Inflammatory macrophage treated with lipopolysaccharide for 4 hours (primary cell): ENCODE measurements at regions not wholly inside any gene's neighbourhood (a gene's known extent, or its start where the extent isn't known, plus 50 kb on each side); places are given as distances from the start of the nearest gene placed in this dataset.

Source experiments
- DNase-seq: peaks from one replicate; pipeline ENCODE4 v3.0.0-alpha.2; 2020

DNA sequence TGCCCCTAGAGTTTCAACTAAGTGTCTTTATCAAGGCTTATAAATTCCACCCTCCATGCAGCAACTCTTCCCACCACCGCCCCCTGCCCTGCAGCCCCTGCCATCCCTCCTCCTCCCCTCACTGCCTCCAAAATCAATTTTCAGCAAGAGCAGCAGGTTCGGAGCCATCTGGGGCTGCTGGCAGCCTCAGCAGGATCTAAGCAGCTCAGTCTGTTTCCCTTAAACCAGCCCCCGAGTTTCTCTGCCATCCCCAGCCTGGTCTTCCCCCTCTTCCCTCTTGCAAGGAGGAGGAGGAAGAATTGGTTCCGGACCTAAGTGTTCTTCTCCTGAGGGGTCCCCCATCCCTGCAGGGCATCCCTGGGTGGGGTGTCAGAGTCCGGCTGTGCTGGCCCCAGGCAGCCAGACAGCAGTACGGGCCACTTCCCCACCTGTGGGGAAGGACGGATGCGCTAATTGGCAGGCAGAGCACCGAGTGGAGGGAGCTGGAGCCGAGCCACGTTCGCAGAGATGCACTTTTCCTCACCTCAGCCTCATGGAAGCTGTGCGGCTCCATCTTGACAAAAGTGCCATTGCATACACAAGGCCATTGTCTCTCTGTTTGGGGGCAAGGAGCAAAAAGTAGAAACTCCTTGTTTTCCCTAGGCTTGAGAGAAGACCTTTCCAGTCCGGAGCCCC, 189.3 kb downstream of the KCNA5 start:
- no peak for DNase-seq

DNA sequence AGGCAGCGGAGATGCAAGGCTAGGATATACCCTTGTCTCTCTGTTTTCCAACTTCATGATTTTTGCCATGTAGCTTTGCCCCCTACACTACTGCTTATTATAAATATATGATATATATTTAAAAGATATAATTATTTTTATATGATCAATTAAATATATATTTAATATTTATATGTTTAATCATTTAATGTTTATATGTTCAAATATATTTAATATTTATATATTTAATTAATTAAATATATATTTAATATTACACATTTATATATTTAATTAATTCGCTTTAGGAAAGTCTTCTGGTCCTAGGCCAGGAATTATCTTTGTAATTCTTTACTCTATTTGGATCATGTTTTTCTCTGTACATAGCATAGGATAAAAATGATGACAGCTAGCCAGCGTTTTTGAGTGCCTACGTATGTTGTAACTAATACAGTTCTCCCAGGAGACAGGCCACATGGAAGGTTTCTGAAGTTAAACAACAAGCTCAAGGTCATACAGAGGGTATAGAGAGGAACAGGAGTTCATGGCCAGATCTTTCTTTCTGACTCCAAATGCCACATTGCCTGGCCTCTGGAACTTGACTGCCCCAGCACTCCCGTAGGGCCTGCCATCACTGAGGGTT, 192.5 kb downstream of the KCNA5 start:
- no peak for DNase-seq

DNA sequence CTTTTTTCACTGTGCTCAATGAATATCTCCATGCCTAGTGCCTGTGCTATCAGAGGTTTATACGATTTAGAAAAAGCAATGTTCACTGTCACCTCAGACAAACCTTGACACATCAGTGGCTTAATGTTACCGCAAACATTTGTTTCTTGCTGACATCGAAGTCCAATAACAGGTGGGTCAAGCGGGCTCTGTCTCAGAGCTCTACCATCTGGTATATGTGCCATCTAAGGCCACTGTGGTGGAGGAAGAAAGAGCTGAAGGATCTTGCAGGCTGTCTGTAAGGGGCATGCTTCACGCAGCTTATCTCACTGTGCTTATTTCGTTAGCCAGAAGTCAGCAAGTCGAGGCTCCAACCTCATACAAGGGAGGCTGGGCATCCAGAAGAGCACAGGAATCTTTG, 189.5 kb upstream of the NTF3 start:
- no peak for DNase-seq

DNA sequence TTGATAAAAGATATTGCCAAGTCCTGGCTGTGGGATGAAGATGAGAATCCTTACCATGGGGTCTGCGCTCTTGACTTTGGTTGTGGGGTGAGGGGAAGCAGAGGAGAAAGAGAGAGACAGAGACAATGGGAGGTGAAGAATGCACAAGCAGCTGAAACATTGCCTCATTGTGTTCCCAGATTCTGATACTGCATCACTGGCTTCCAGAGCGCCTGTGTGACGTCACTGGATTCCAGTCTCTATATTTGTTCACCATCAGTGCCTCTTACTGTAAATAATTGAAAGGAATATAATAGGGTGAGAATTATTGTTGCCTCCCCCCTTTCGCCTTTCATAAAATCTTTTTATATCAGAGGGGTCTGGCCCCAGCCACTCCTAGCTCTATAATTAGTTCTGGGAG, 188.9 kb upstream of the NTF3 start:
- DNase-seq, result no peak

GRCh38 chr12:5244513-5244972, 187.4 kb upstream of the NTF3 start:
- no peak for DNase-seq

GRCh38 chr12:5246196-5246595, 185.7 kb upstream of the NTF3 start:
- no peak for DNase-seq

GRCh38 chr12:5247144-5247543, 184.8 kb upstream of the NTF3 start:
- DNase-seq, result no peak

DNA sequence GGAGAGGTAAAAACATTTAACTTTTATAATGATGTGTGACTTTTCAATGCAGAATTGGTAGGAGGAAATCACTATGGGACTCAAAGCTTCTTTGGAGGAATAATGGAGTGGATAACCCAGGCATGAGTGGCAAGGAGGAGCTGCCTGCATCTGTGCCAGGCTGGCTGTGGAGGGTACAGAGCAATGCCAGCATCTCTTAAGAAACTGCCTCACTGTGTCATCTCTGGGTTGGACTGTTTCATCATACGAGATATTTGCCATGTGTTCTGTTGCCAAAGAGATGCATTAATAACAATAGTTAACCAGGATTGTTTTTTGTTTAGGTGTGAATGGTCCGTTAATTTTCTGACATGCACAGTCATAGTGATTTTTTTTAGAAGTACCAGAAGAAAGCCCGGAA, 183.7 kb upstream of the NTF3 start:
- no peak for DNase-seq

GRCh38 chr12:5248999-5249526, 182.8 kb upstream of the NTF3 start:
- no peak for DNase-seq

DNA sequence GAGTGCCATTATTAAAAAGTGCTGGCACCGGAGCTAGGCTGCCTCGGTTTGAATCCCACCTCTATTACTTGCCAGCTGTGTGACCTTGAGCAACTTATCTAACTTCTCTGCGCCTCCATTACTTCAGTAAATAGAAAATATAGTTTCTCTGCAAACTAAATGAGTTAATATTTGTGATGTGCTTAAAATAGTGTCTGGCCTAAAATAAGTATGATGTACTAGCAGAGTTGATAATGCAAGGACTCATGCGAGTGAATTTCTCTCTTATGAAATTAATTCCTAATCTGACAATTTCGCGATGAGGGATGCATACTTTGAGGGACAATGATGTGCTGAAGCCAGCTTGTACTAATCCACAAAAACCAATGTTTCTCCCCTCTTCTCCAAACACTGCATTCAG, 180.8 kb upstream of the NTF3 start:
- DNase-seq, result no peak

DNA sequence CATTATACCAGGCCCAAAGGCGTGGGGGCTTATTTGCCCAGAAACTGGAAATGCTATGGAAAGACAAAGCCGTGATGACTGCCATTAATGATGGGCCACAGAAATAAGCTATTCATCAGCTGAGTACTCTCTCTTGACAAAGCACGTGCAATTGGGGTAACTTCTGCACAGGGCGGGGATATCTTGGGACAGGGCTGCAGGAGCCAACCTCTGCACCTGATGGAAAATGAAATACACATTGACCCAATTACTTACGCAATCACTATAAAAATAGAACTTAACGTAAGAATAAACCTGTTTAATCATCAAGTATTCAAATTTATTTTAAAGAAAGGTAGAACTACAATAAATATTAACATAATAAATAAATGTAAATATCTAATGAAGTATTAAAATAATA, 180.1 kb upstream of the NTF3 start:
- DNase-seq, result no peak

- no peak for DNase-seq
Observed at GRCh38 chr12:5254703-5255102, 177.2 kb upstream of the NTF3 start.

DNA sequence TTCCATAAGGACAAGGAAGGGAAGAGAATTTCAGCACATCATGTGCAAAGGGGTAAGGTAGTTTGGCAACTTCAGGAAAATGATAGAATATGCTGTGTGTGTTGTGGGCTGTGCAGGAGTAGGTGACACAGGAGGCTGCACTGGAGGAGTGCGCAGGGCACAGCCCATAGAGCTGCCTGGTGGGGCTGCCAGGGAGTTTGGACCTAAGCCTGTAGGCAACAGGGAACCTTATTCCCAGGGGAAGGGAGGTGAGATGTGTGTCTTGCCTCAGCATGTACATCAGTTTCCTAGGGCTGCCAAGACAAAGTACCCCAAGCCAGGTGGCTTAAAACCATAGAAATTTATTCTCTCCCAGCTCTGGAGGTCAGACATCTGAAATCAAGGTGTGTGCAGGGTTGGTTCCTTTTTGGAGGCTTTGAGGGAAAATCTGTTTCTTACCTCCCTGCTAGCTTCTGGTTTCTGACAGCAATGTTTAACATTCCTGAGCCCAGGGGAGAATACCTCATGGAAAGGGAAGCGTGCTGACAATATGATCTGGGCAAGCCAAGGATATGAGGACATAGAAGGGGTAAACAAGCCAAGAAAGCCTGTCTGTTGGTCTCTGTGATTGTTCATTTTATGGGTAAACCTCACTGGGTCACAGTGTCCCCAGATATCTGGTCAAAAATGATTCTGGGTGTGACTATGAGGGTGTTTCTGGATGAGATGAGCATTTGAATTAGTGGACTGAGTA, 174.0 kb upstream of the NTF3 start:
- DNase-seq, result no peak

GRCh38 chr12:5258498-5258897, 173.4 kb upstream of the NTF3 start:
- no peak for DNase-seq

DNA sequence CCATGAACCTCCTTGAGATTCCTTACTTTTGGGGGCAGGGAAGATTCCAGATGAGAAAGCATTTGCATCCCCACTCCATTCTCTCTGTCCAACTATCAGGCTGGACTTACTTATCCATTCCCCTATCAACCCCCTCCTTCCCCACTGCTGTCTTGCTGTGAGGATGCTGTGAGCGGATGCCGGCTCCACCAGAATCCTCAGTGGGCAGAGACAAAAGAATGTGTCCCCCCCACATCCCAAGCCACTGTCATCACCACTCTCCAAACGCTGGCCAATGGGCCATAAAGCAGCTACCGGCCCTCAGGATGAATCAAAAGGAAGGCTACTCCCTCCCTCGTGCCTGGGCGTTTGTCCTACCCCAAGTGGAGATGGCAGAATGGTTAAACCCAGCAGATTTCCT, 173.0 kb upstream of the NTF3 start:
- DNase-seq, result no peak

- DNase-seq, result no peak
Observed at GRCh38 chr12:5259523-5259922, 172.4 kb upstream of the NTF3 start.

- no peak for DNase-seq
Observed at GRCh38 chr12:5260086-5260485, 171.8 kb upstream of the NTF3 start.

- DNase-seq, result no peak
Observed at GRCh38 chr12:5260591-5261086, 171.3 kb upstream of the NTF3 start.

GRCh38 chr12:5262450-5262849, 169.5 kb upstream of the NTF3 start:
- DNase-seq, result no peak

- DNase-seq, result no peak
Observed at GRCh38 chr12:5262885-5263284, 169.0 kb upstream of the NTF3 start.

DNA sequence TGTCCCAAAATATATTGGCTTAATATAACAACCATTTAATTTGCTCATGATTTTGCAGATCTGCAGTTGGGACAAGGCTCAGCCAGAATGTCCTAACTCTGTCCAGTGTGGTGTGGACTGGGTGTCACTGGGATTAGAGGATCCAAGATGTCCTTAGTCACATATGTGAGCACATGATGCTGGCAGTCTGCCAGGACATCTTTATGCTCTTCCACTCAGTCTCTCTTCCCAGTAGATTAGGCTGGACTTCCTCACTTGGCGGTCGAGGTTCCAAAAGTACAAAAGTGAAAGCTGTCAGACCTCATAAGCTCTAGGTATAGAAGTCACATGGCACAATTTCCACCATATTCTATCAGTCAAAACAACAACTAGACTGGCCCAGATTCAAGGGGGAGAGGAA, 167.9 kb upstream of the NTF3 start:
- no peak for DNase-seq

- no peak for DNase-seq
Observed at GRCh38 chr12:5267603-5268423, 164.1 kb upstream of the NTF3 start.
